ENCODE measurements at regions not wholly inside any gene's neighbourhood (a gene's known extent, or its start where the extent isn't known, plus 50 kb on each side); places are given as distances from the start of the nearest gene placed in this dataset.
"Not testable (repeated sequence)": the region's sequence is repeated elsewhere in the genome, so short reads cannot be mapped to it uniquely, and the experiment has no call there.

GRCh38 chr4:81668328-81668727 is 196.6 kb upstream of the RASGEF1B start:
- H4K20me1 ChIP-seq (replicated peaks in 1 of 2; ENCODE audit: control insufficient read depth in 1 of 2, insufficient read depth in 2 of 2, low read length in 2 of 2); CTCF ChIA-PET (ENCODE audit: partially characterized antibody); H3K23me2 ChIP-seq (ENCODE audit: low read depth, low read length); H3K79me2 ChIP-seq (ENCODE audit: control insufficient read depth in 1 of 2, insufficient read depth in 2 of 2, low read length in 2 of 2); H3K9me3 ChIP-seq (ENCODE audit: insufficient read depth in 2 of 2, low read depth in 1 of 2, low read length in 1 of 2); DNase-seq (ENCODE audit: low read depth in 1 of 2, low spot score in 2 of 2); H3K4me1 ChIP-seq (replicated peaks in 1 of 4; ENCODE audit: control insufficient read depth in 3 of 4, insufficient read depth in 4 of 4, low read length in 3 of 4); H2BK20ac ChIP-seq (ENCODE audit: low read length); H3K27me3 ChIP-seq (replicated peaks in 1 of 4; ENCODE audit: control insufficient read depth in 3 of 4, extremely low read depth in 1 of 4, insufficient read depth in 3 of 4, low read length in 3 of 4); H3K79me1 ChIP-seq (ENCODE audit: low read depth, low read length); H3K56ac ChIP-seq (replicated peaks; ENCODE audit: insufficient read length, low read depth, low read length); H3K4me3 ChIP-seq (ENCODE audit: extremely low read depth in 1 of 4, insufficient read depth in 2 of 4, low read depth in 3 of 4, low read length in 4 of 4); H2BK120ac ChIP-seq (replicated peaks; ENCODE audit: low read depth, low read length); H3K36me3 ChIP-seq (ENCODE audit: control insufficient read depth in 2 of 4, insufficient read depth in 4 of 4, low read length in 3 of 4); H2AK5ac ChIP-seq (ENCODE audit: low read depth, low read length); H3K4me2 ChIP-seq (ENCODE audit: insufficient read depth in 1 of 2, low read depth in 2 of 2, low read length in 2 of 2); H4K91ac ChIP-seq (replicated peaks; ENCODE audit: insufficient read length, low read length); H3K4ac ChIP-seq (replicated peaks; ENCODE audit: insufficient read length, low read depth, low read length); H3K14ac ChIP-seq (ENCODE audit: insufficient read length); H3K27ac ChIP-seq (ENCODE audit: low read depth, low read length); H4K8ac ChIP-seq (ENCODE audit: extremely low read depth, insufficient read depth, low read length); H3K18ac ChIP-seq (ENCODE audit: extremely low read depth, low read length); H2AFZ ChIP-seq (ENCODE audit: low read length); H2BK5ac ChIP-seq (ENCODE audit: low read depth, low read length); H4K5ac ChIP-seq (ENCODE audit: insufficient read length, low read depth, low read length); H2BK15ac ChIP-seq (ENCODE audit: low read length); H3K23ac ChIP-seq (ENCODE audit: insufficient read length); H3K9ac ChIP-seq (replicated peaks in 1 of 4; ENCODE audit: extremely low read depth in 1 of 4, low read depth in 3 of 4, low read length in 3 of 4); H2BK12ac ChIP-seq (ENCODE audit: low read depth, low read length); FAIRE-seq: not testable (repeated sequence)
- WGBS, 2 experiments (ENCODE audit: extremely low coverage in 1 of 2, insufficient coverage in 1 of 2, insufficient read length in 1 of 2, insufficient replicate concordance in 2 of 2, low coverage in 1 of 2, low lambda C conversion rate in 2 of 2, missing lambda C conversion rate in 1 of 2), result 94% methylated on average over 6 of the region's 7 CpGs; no CpG with 5 or more reads in 1 of the 2 experiments
- POLR2A ChIA-PET (ENCODE audit: partially characterized antibody), result interaction anchor here (0.9 kb wide), 1 partner anchor 83 kb away, joined by 3 read pairs; no protein-coding TSS in a partner anchor

Data from H1 (cell line).